HFF-Myc (cell line): ENCODE measurements at regions not wholly inside any gene's neighbourhood (a gene's known extent, or its start where the extent isn't known, plus 50 kb on each side); places are given as distances from the start of the nearest gene placed in this dataset.

Experiments
- DNase-seq: peaks from one replicate; pipeline ENCODE4 v3.0.0-alpha.2; 2011; ENCODE audit warnings: low read depth; ENCODE audit errors: extremely low read depth
- H3K4me3 ChIP-seq: replicated peaks from 2 replicates; pipeline ENCODE4 v1.5.1; 2011; ENCODE audit warnings: low read depth, mild to moderate bottlenecking, control low read depth, low read length
- CTCF ChIP-seq: IDR thresholded peaks from 2 replicates; pipeline ENCODE4 v1.5.1; 2012; ENCODE audit warnings: mild to moderate bottlenecking, low read depth, low read length, control low read depth; ENCODE audit errors: missing control alignments

DNA sequence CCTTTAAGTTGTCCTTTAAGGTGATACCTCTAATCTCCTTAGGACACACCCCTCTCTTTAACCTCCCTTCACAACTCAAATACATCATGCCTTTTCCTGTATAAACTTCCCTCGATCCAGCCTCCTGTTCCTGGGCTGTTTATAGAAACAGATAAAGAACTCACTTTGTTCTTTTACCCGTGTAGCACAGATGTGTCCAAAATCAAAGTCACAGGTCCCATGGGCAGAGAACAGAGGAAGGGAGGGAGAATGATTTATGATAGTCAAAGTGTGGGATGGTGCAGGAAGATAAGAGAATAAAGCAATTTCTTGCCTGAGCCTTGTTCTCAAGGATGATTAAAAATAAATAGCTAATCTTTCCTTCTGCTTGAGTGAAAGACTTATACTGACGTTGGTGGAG is 50.3 kb upstream of the CABCOCO1 start:
- DNase-seq: no peak
- H3K4me3 ChIP-seq: no peak overlapping the region
- no peak for TF ChIP-seq CTCF

- no peak for DNase-seq
- TF ChIP-seq CTCF: no peak
- no peak overlapping the region for H3K4me3 ChIP-seq
Measured at GRCh38 chr10:61612009-61612408, 50.7 kb upstream of the CABCOCO1 start.

DNA sequence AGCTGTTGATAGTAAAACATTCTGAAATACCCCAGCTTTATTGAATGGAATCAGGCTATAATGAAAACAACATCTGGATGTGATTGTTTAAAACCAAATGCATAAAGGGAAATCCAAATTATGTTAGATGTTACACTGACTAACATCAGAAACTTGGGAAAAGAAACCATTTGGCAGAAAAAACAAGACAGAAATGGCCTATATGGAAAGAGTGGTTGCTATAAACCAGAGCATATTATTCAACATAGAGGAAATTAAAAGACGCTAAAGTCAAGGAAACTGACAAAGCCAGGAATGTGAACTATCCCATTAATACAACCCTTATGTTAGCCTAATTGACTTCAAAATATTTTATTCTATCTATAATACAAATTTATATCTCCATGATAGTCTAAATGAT is 53.0 kb upstream of the CABCOCO1 start:
- DNase-seq: no peak
- TF ChIP-seq CTCF: no peak
- no peak overlapping the region for H3K4me3 ChIP-seq

DNA sequence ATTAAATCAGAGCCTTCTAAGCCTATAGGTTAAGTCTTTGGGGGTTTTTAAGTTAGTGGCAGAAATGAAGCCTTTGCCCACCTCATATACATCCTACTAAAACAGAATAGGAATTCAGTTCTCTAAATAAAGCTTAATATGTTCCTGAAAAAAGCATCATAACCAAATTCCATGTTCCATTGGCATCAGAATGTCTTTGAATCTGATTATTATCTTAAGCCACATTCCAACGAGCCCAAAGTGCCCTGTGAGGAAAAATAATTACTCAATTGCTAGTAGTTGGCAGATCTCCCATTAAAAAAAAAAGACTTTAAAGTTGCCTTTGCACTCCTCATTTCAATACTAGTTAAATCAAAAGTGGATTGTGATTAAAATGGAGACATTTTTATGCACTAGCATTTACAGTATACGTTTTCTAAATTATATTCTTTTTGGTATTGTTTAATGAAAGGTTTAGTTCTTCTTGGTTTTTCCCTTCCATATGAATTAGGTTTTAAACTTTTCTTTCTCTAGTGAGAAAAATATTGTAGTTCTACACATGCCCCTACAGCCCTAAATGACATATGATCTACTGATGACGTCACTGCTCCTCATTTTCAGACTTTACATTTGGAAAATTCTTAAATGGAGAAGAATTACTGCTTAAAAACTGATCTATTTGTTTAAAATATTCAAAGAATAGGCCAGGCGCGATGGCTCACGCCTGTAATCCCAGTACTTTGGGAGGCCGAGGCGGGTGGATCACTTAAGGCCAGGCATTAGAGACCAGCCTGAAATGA is 54.3 kb upstream of the CABCOCO1 start:
- no peak for TF ChIP-seq CTCF
- DNase-seq: no peak
- no peak overlapping the region for H3K4me3 ChIP-seq

GRCh38 chr10:61606959-61607907 is 55.5 kb upstream of the CABCOCO1 start:
- no peak overlapping the region for H3K4me3 ChIP-seq
- no peak for DNase-seq
- peak; percentile 44 for TF ChIP-seq CTCF

GRCh38 chr10:61605221-61605620 is 57.5 kb upstream of the CABCOCO1 start:
- H3K4me3 ChIP-seq: no peak overlapping the region
- no peak for TF ChIP-seq CTCF
- DNase-seq: no peak
